DND-41 (cell line): ENCODE measurements at regions not wholly inside any gene's neighbourhood (a gene's known extent, or its start where the extent isn't known, plus 50 kb on each side); places are given as distances from the start of the nearest gene placed in this dataset.

Experiments used
- CTCF ChIP-seq: IDR thresholded peaks from 2 replicates; pipeline ENCODE4 v1.5.1; 2012; ENCODE audit warnings: borderline replicate concordance, low read length, moderate library complexity, mild to moderate bottlenecking; ENCODE audit not compliant: poor library complexity, severe bottlenecking; ENCODE audit errors: extremely low read depth
- EZH2 ChIP-seq: IDR thresholded peaks from 3 replicates; pipeline ENCODE4 v1.6.1; 2012; ENCODE audit warnings: borderline replicate concordance, low read depth, mild to moderate bottlenecking, moderate library complexity, low read length, inconsistent platforms; ENCODE audit not compliant: severe bottlenecking

DNA sequence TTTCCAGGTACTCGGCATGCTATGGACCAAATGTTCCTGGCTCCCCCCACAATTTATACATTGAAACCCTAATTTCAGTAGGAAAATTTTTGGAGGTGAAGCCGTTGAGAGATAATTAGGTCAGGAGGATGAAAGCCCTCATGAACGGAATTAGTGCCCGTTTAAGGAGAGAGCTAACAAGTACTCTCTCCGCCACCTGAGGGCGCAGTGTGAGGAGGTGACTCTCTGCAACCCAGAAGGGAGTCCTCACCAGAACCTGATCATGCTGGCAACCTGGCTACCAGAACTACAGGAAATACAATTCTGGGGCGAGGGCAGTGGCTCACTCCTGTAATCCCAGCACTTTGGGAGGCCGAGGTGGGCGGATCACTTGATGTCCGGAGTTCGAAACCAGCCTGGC, 397.8 kb downstream of the SLITRK5 start:
- TF ChIP-seq EZH2 (no peak), CTCF (no peak)
